Brain pericyte (primary cell): ENCODE measurements at regions not wholly inside any gene's neighbourhood (a gene's known extent, or its start where the extent isn't known, plus 50 kb on each side); places are given as distances from the start of the nearest gene placed in this dataset.
"Not testable (repeated sequence)": the region's sequence is repeated elsewhere in the genome, so short reads cannot be mapped to it uniquely, and the experiment has no call there.

Experiments used
- DNase-seq: peaks from one replicate; pipeline ENCODE4 v3.0.0-alpha.2; 2012; ENCODE audit warnings: low read depth, low spot score

- no peak for DNase-seq
These were observed 100.8 kb upstream of the SYT13 start for GRCh38 chr11:45386972-45387371.

GRCh38 chr11:45385844-45386243 is 99.7 kb upstream of the SYT13 start:
- no peak for DNase-seq

GRCh38 chr11:45385423-45385822 is 99.3 kb upstream of the SYT13 start:
- no peak for DNase-seq

- DNase-seq, result no peak
These were observed 98.6 kb upstream of the SYT13 start for GRCh38 chr11:45384711-45385241.

- DNase-seq, result no peak
These were observed 97.9 kb upstream of the SYT13 start for GRCh38 chr11:45384016-45384415.

GRCh38 chr11:45383224-45383623 is 97.1 kb upstream of the SYT13 start:
- no peak for DNase-seq

- DNase-seq, result no peak
These were observed 96.2 kb upstream of the SYT13 start for GRCh38 chr11:45382133-45382878.

GRCh38 chr11:45379162-45379863 is 93.2 kb upstream of the SYT13 start:
- DNase-seq, result no peak

GRCh38 chr11:45378516-45378915 is 92.4 kb upstream of the SYT13 start:
- DNase-seq, result no peak

- DNase-seq, result no peak
These were observed 88.5 kb upstream of the SYT13 start for GRCh38 chr11:45374653-45375059.

GRCh38 chr11:45374130-45374529 is 88.0 kb upstream of the SYT13 start:
- no peak for DNase-seq

GRCh38 chr11:45373506-45374035 is 87.4 kb upstream of the SYT13 start:
- DNase-seq, result no peak

- not testable (repeated sequence) for DNase-seq
These were observed 86.3 kb upstream of the SYT13 start for GRCh38 chr11:45372414-45372813.

- DNase-seq, result no peak
These were observed 85.3 kb upstream of the SYT13 start for GRCh38 chr11:45371251-45372115.

- no peak for DNase-seq
These were observed 83.2 kb upstream of the SYT13 start for GRCh38 chr11:45369313-45369712.

- DNase-seq, result no peak
These were observed 82.6 kb upstream of the SYT13 start for GRCh38 chr11:45368697-45369096.

- DNase-seq, result no peak
These were observed 80.6 kb upstream of the SYT13 start for GRCh38 chr11:45366619-45367190.

- no peak for DNase-seq
These were observed 79.9 kb upstream of the SYT13 start for GRCh38 chr11:45365961-45366618.

GRCh38 chr11:45362636-45363035 is 76.5 kb upstream of the SYT13 start:
- no peak for DNase-seq

- DNase-seq, result no peak
These were observed 75.4 kb upstream of the SYT13 start for GRCh38 chr11:45361551-45361950.

GRCh38 chr11:45355706-45356041 is 69.5 kb upstream of the SYT13 start:
- no peak for DNase-seq
